H1 (cell line): ENCODE measurements at regions not wholly inside any gene's neighbourhood (a gene's known extent, or its start where the extent isn't known, plus 50 kb on each side); places are given as distances from the start of the nearest gene placed in this dataset.

Experiments used
- CTCF ChIA-PET: fragments of 300-600 bp; sonication (Branson Sonifier 250); formaldehyde crosslinking; loops from one replicate; lab custom pipeline; 2021; ENCODE audit not compliant: partially characterized antibody; lab: Charles Lee
- POLR2A ChIA-PET: fragments of 300-600 bp; sonication (Branson Sonifier 250); formaldehyde crosslinking; loops from one replicate; lab custom pipeline; 2021; ENCODE audit warnings: inconsistent platforms; ENCODE audit not compliant: partially characterized antibody; lab: Charles Lee
- DNase-seq, 2 experiments: peaks; one replicate each; pipeline versions ENCODE4 v3.0.0 to v3.0.0-alpha.2; 2010 to 2022; ENCODE audit warnings: low spot score in 2 of 2, low read depth in 1 of 2, mixed read lengths in 1 of 2
- FAIRE-seq: peaks from 2 replicates; lab custom pipeline; 2011; peaks lifted over from hg19 to GRCh38; lab: Jason Lieb, UNC
- H2AFZ ChIP-seq: 2 replicates; pipeline ENCODE4 v1.8.1; 2012; ENCODE audit warnings: low read length, inconsistent platforms
- H2AK5ac ChIP-seq: 2 replicates; pipeline ENCODE4 v1.6.1; 2013; ENCODE audit warnings: low read depth, low read length
- H2BK120ac ChIP-seq: replicated peaks from 2 replicates; pipeline ENCODE3; 2013; ENCODE audit warnings: low read depth, low read length, inconsistent platforms
- H2BK12ac ChIP-seq: 2 replicates; pipeline ENCODE4 v1.6.1; 2013; ENCODE audit warnings: low read depth, low read length
- H2BK15ac ChIP-seq: 2 replicates; pipeline ENCODE4 v1.6.1; 2013; ENCODE audit warnings: low read length
- H2BK20ac ChIP-seq: 2 replicates; pipeline ENCODE4 v1.6.1; 2013; ENCODE audit warnings: low read length
- H2BK5ac ChIP-seq: 2 replicates; pipeline ENCODE4 v1.6.1; 2013; ENCODE audit warnings: low read depth, low read length
- H3K14ac ChIP-seq: 2 replicates; pipeline ENCODE4 v1.6.1; 2013; ENCODE audit warnings: inconsistent platforms; ENCODE audit not compliant: insufficient read length
- H3K18ac ChIP-seq: 2 replicates; pipeline ENCODE4 v1.6.1; 2013; ENCODE audit warnings: low read length; ENCODE audit errors: extremely low read depth
- H3K23ac ChIP-seq: 2 replicates; pipeline ENCODE4 v1.6.1; 2013; ENCODE audit warnings: inconsistent platforms; ENCODE audit not compliant: insufficient read length
- H3K23me2 ChIP-seq: 2 replicates; pipeline ENCODE4 v1.6.1; 2013; ENCODE audit warnings: low read depth, low read length
- H3K27ac ChIP-seq: 2 replicates; pipeline ENCODE4 v1.6.1; 2011; ENCODE audit warnings: low read depth, low read length, inconsistent platforms
- H3K27me3 ChIP-seq, 4 experiments: replicated peaks in 1 of 4; 1 replicate in 1 of 4; 2 replicates in 3 of 4; pipeline versions ENCODE4 v1.6.1 to v1.8.1; 2011 to 2013; ENCODE audit warnings: low read length in 3 of 4, mild to moderate bottlenecking in 3 of 4, inconsistent platforms in 2 of 4, mixed read lengths in 2 of 4, moderate library complexity in 1 of 4; ENCODE audit not compliant: control insufficient read depth in 3 of 4, insufficient read depth in 3 of 4; ENCODE audit errors: extremely low read depth in 1 of 4
- H3K36me3 ChIP-seq, 4 experiments: 2 replicates each; pipeline versions ENCODE4 v1.6.1 to v1.8.1; 2011 to 2013; ENCODE audit warnings: mild to moderate bottlenecking in 4 of 4, low read length in 3 of 4, moderate library complexity in 2 of 4, control low read depth in 1 of 4, inconsistent platforms in 1 of 4; ENCODE audit not compliant: insufficient read depth in 4 of 4, control insufficient read depth in 2 of 4
- H3K4ac ChIP-seq: replicated peaks from 2 replicates; pipeline ENCODE3; 2013; ENCODE audit warnings: low read length, low read depth, mixed read lengths, inconsistent platforms; ENCODE audit not compliant: insufficient read length
- H3K4me1 ChIP-seq, 4 experiments: replicated peaks in 1 of 4; 1 replicate in 1 of 4; 2 replicates in 3 of 4; pipeline versions ENCODE4 v1.6.1 to v1.8.1; 2011 to 2013; ENCODE audit warnings: low read length in 3 of 4, inconsistent platforms in 2 of 4, mixed read lengths in 1 of 4; ENCODE audit not compliant: insufficient read depth in 4 of 4, control insufficient read depth in 3 of 4
- H3K4me2 ChIP-seq, 2 experiments: 2 replicates each; pipeline versions ENCODE4 v1.6.1 to v1.8.1; 2011 to 2013; ENCODE audit warnings: low read depth in 2 of 2, low read length in 2 of 2, control low read depth in 1 of 2, inconsistent platforms in 1 of 2, mild to moderate bottlenecking in 1 of 2; ENCODE audit not compliant: insufficient read depth in 1 of 2
- H3K4me3 ChIP-seq, 4 experiments: fragments of 200-600, 300-600 bp in 1 of 4; sonication (generic), shearing (Covaris generic), sonication (Bioruptor Twin) in 1 of 4; 2 replicates each; pipeline versions ENCODE4 v1.5.1 to v1.8.1; 2011 to 2016; ENCODE audit warnings: low read length in 4 of 4, low read depth in 3 of 4, control low read depth in 2 of 4, inconsistent platforms in 2 of 4, mild to moderate bottlenecking in 2 of 4, mixed read lengths in 1 of 4, moderate library complexity in 1 of 4; ENCODE audit not compliant: insufficient read depth in 2 of 4; ENCODE audit errors: extremely low read depth in 1 of 4
- H3K56ac ChIP-seq: replicated peaks from 2 replicates; pipeline ENCODE3; 2013; ENCODE audit warnings: low read depth, mild to moderate bottlenecking, mixed read lengths, low read length, inconsistent platforms; ENCODE audit not compliant: insufficient read length
- H3K79me1 ChIP-seq: 2 replicates; pipeline ENCODE4 v1.6.1; 2013; ENCODE audit warnings: low read depth, low read length, control low read depth
- H3K79me2 ChIP-seq, 2 experiments: 2 replicates each; pipeline versions ENCODE4 v1.6.1 to v1.8.1; 2012 to 2013; ENCODE audit warnings: low read length in 2 of 2, mild to moderate bottlenecking in 2 of 2, inconsistent platforms in 1 of 2; ENCODE audit not compliant: insufficient read depth in 2 of 2, control insufficient read depth in 1 of 2
- H3K9ac ChIP-seq, 4 experiments: replicated peaks in 1 of 4; 1 replicate in 1 of 4; 2 replicates in 3 of 4; pipeline versions ENCODE4 v1.6.1 to v1.8.1; 2011 to 2013; ENCODE audit warnings: low read depth in 3 of 4, low read length in 3 of 4, control low read depth in 2 of 4, mild to moderate bottlenecking in 2 of 4, moderate library complexity in 2 of 4, inconsistent platforms in 1 of 4; ENCODE audit errors: extremely low read depth in 1 of 4
- H3K9me3 ChIP-seq, 2 experiments: 2 replicates each; pipeline versions ENCODE4 v1.6.1 to v1.8.1; 2012 to 2013; ENCODE audit warnings: mild to moderate bottlenecking in 2 of 2, moderate library complexity in 2 of 2, control low read depth in 1 of 2, inconsistent platforms in 1 of 2, low read depth in 1 of 2, low read length in 1 of 2, mixed read lengths in 1 of 2; ENCODE audit not compliant: insufficient read depth in 2 of 2
- H4K20me1 ChIP-seq, 2 experiments: replicated peaks in 1 of 2; 2 replicates each; pipeline versions ENCODE3 to v1.8.1; 2011 to 2013; ENCODE audit warnings: inconsistent platforms in 2 of 2, low read length in 2 of 2, mild to moderate bottlenecking in 1 of 2; ENCODE audit not compliant: insufficient read depth in 2 of 2, control insufficient read depth in 1 of 2
- H4K5ac ChIP-seq: 2 replicates; pipeline ENCODE4 v1.6.1; 2013; ENCODE audit warnings: low read length, low read depth, mixed read lengths, inconsistent platforms; ENCODE audit not compliant: insufficient read length
- H4K8ac ChIP-seq: 2 replicates; pipeline ENCODE4 v1.8.0; 2013; ENCODE audit warnings: mild to moderate bottlenecking, moderate library complexity, low read length, inconsistent platforms; ENCODE audit not compliant: insufficient read depth; ENCODE audit errors: extremely low read depth
- H4K91ac ChIP-seq: replicated peaks from 2 replicates; pipeline ENCODE3; 2013; ENCODE audit warnings: low read length, mixed read lengths, inconsistent platforms; ENCODE audit not compliant: insufficient read length
- BCL11A ChIP-seq, 2 experiments: IDR thresholded peaks; one replicate each; pipeline ENCODE4 v1.6.1; 2011; ENCODE audit warnings: low read depth in 2 of 2, low read length in 2 of 2, mild to moderate bottlenecking in 2 of 2
- CBX8 ChIP-seq: fragments of 300-800, 300-1000 bp; sonication (generic); IDR thresholded peaks from 2 replicates; pipeline ENCODE4 v1.7.1; 2016; ENCODE audit warnings: low read depth, low read length, borderline replicate concordance
- CEBPB ChIP-seq: IDR thresholded peaks from 2 replicates; pipeline ENCODE4 v1.6.1; 2012; ENCODE audit warnings: low read depth, low read length
- JUND ChIP-seq: IDR thresholded peaks from 2 replicates; pipeline ENCODE4 v1.6.1; 2011; ENCODE audit warnings: mild to moderate bottlenecking, improper control_type of control experiment, low read length
- KDM5A ChIP-seq: fragments of 200-600 bp; IDR thresholded peaks from 2 replicates; pipeline ENCODE4 v1.7.1; 2012; ENCODE audit warnings: mild to moderate bottlenecking, low read length, inconsistent platforms, mixed read lengths
- MAX ChIP-seq: IDR thresholded peaks from 2 replicates; pipeline ENCODE4 v1.6.1; 2012; ENCODE audit warnings: inconsistent platforms
- NRF1 ChIP-seq: IDR thresholded peaks from 2 replicates; pipeline ENCODE4 v1.6.1; 2011; ENCODE audit warnings: mild to moderate bottlenecking, low read depth, low read length, improper control_type of control experiment
- RBBP5 ChIP-seq: IDR thresholded peaks from 2 replicates; pipeline ENCODE4 v1.7.1; 2012; ENCODE audit warnings: low read depth, mild to moderate bottlenecking, inconsistent platforms, low read length, moderate library complexity, borderline replicate concordance
- SAP30 ChIP-seq: fragments of 300-600 bp; sonication (generic); IDR thresholded peaks from 2 replicates; pipeline ENCODE4 v1.7.1; 2012; ENCODE audit warnings: low read length, moderate library complexity, mild to moderate bottlenecking, inconsistent platforms; ENCODE audit not compliant: insufficient read depth, insufficient replicate concordance
- TAF7 ChIP-seq: optimal IDR thresholded peaks from 2 replicates; pipeline ENCODE3; 2011; ENCODE audit warnings: low read depth, mild to moderate bottlenecking, inconsistent platforms, low read length, moderate library complexity, borderline replicate concordance
- USF2 ChIP-seq: IDR thresholded peaks from 2 replicates; pipeline ENCODE4 v1.6.1; 2011; ENCODE audit warnings: low read length, improper control_type of control experiment
- WGBS, 2 experiments: shearing (Covaris generic) in 1 of 2; methylation state at CpG; one replicate each; pipeline versions ENCODE4 v1.1.6 to v1.1.7; 2013 to 2015; ENCODE audit warnings: low lambda C conversion rate in 2 of 2, mixed read lengths in 2 of 2, inconsistent platforms in 1 of 2, low coverage in 1 of 2, missing lambda C conversion rate in 1 of 2; ENCODE audit not compliant: insufficient replicate concordance in 2 of 2, insufficient coverage in 1 of 2, insufficient read length in 1 of 2; ENCODE audit errors: extremely low coverage in 1 of 2, missing lambda C conversion rate in 1 of 2; 5-methylcytosine and 5-hydroxymethylcytosine counted together

- H4K20me1 ChIP-seq, result no peaks in the 10 kb centered on the region
- no peak overlapping the region for H3K4me3 ChIP-seq
- H3K79me2 ChIP-seq, result no peaks in the 10 kb centered on the region
- H3K18ac ChIP-seq, result no peak overlapping the region
- H2BK15ac ChIP-seq, result no peak overlapping the region
- WGBS, 2 experiments, result 91% methylated on average over 3 of the region's 3 CpGs; no CpG with 5 or more reads in 1 of the 2 experiments
- no peaks in the 10 kb centered on the region for H3K9me3 ChIP-seq
- no peaks in the 10 kb centered on the region for H3K36me3 ChIP-seq
- DNase-seq (no peak), FAIRE-seq (no peak)
- no peak overlapping the region for H2AK5ac ChIP-seq
- no peak overlapping the region for H2BK120ac ChIP-seq
- H2BK12ac ChIP-seq, result no peak overlapping the region
- no peaks in the 10 kb centered on the region for H3K23me2 ChIP-seq
- H3K27ac ChIP-seq, result no peak overlapping the region
- H3K4ac ChIP-seq, result no peak overlapping the region
- H2BK20ac ChIP-seq, result no peak overlapping the region
- no peak overlapping the region for H2AFZ ChIP-seq
- no peak overlapping the region for H3K14ac ChIP-seq
- CTCF ChIA-PET, result no interaction called here
- H3K27me3 ChIP-seq, result no peaks in the 10 kb centered on the region
- H4K91ac ChIP-seq, result no peak overlapping the region
- H3K4me1 ChIP-seq, result no peaks in the 10 kb centered on the region
- no peak overlapping the region for H3K23ac ChIP-seq
- H3K79me1 ChIP-seq, result no peaks in the 10 kb centered on the region
- POLR2A ChIA-PET, result no interaction called here
- TF ChIP-seq JUND (no peak), USF2 (no peak), KDM5A (no peak), SAP30 (no peak), NRF1 (no peak), TAF7 (no peak), RBBP5 (no peak), MAX (no peak), CBX8 (no peak), BCL11A (IDR thresholded peaks at IDR 0.05; ENCODE audit: low read depth in 2 of 2, low read length in 2 of 2) (no peak), CEBPB (no peak)
- no peak overlapping the region for H2BK5ac ChIP-seq
- no peak overlapping the region for H4K8ac ChIP-seq
- no peak overlapping the region for H3K4me2 ChIP-seq
- no peak overlapping the region for H4K5ac ChIP-seq
- no peak overlapping the region for H3K9ac ChIP-seq
- no peak overlapping the region for H3K56ac ChIP-seq
Observed at GRCh38 chr5:164038128-164038783, 532.8 kb downstream of the MAT2B start.
